K562 (cell line): ENCODE measurements at regions not wholly inside any gene's neighbourhood (a gene's known extent, or its start where the extent isn't known, plus 50 kb on each side); places are given as distances from the start of the nearest gene placed in this dataset.
A peak's percentile ranks its signal among the peaks of the same experiment; 100 is the strongest.

Experiments used
- ATAC-seq: fragments of 200-7000 bp; cut with Tn5 transposase; 3 replicates; pipeline ENCODE4 v1.9.1; 2020; ENCODE audit warnings: moderate library complexity
- BruUV-seq: library from RNA; stranded (reverse); fragments of 400-500 nt; replicated peaks from 2 replicates; lab custom pipeline; 2021; lab: Mats Ljungman, UMichigan
- CTCF ChIA-PET: fragments of 300-600 bp; formaldehyde crosslinking; extraction: SDS; loops from one replicate; lab custom pipeline; 2021; ENCODE audit warnings: low intra/inter-chr PET ratio; lab: Yijun Ruan, JAX
- POLR2A ChIA-PET: fragments of 300-600, 350-650 bp; sonication (Branson Sonifier 250); formaldehyde crosslinking; extraction: SDS; loops from one replicate; lab custom pipeline; 2021; ENCODE audit warnings: antibody characterized with exemption, inconsistent platforms; lab: Yijun Ruan, JAX
- DNase-seq, 4 experiments: peaks; one replicate each; pipeline versions ENCODE4 v3.0.0 to v3.0.0-alpha.2; 2011 to 2018; ENCODE audit warnings: low spot score in 3 of 4, mixed read lengths in 3 of 4; ENCODE audit errors: extremely low read depth in 1 of 4
- FAIRE-seq: peaks from 2 replicates; lab custom pipeline; 2011; peaks lifted over from hg19 to GRCh38; lab: Jason Lieb, UNC
- H2AFZ ChIP-seq: 2 replicates; pipeline ENCODE4 v1.6.0; 2011; ENCODE audit warnings: low read depth, low read length, control low read depth, inconsistent platforms
- H3K27ac ChIP-seq: fragments of 200-600 bp; 3 replicates; pipeline ENCODE4 v1.8.0; 2011; ENCODE audit warnings: low read depth, mild to moderate bottlenecking, control low read depth, inconsistent platforms, low read length, moderate library complexity, mixed read lengths; ENCODE audit errors: extremely low read depth
- H3K27me3 ChIP-seq, 2 experiments: fragments of 300-600 bp in 1 of 2; 2 replicates in 1 of 2; 3 replicates in 1 of 2; pipeline versions ENCODE4 v1.6.0 to v1.8.0; 2011; ENCODE audit warnings: inconsistent platforms in 2 of 2, low read length in 2 of 2, mild to moderate bottlenecking in 1 of 2, mixed read lengths in 1 of 2, moderate library complexity in 1 of 2; ENCODE audit not compliant: control insufficient read depth in 2 of 2, insufficient read depth in 2 of 2
- H3K36me3 ChIP-seq: fragments of 300-600 bp; 3 replicates; pipeline ENCODE4 v1.8.0; 2011; ENCODE audit warnings: mild to moderate bottlenecking, low read length, inconsistent platforms; ENCODE audit not compliant: control insufficient read depth, insufficient read depth
- H3K4me1 ChIP-seq, 2 experiments: fragments of 200-600 bp in 1 of 2; replicated peaks in 1 of 2; 2 replicates in 1 of 2; 3 replicates in 1 of 2; pipeline versions ENCODE4 v1.5.1 to v1.8.0; 2011; ENCODE audit warnings: inconsistent platforms in 2 of 2, low read length in 2 of 2, mild to moderate bottlenecking in 1 of 2, mixed read lengths in 1 of 2, moderate library complexity in 1 of 2; ENCODE audit not compliant: control insufficient read depth in 2 of 2, insufficient read depth in 2 of 2
- H3K4me2 ChIP-seq: 2 replicates; pipeline ENCODE4 v1.6.1; 2011; ENCODE audit warnings: low read length, control low read depth, inconsistent platforms, mixed read lengths; ENCODE audit not compliant: insufficient read depth
- H3K4me3 ChIP-seq: fragments of 200-600 bp; sonication (generic), shearing (Covaris generic); 2 replicates; pipeline ENCODE4 v1.5.1; 2016; ENCODE audit warnings: control low read depth, inconsistent platforms
- H3K79me2 ChIP-seq: fragments of 200-600 bp; 3 replicates; pipeline ENCODE4 v1.8.0; 2011; ENCODE audit warnings: low read length, inconsistent platforms; ENCODE audit not compliant: control insufficient read depth, insufficient read depth
- H3K9ac ChIP-seq, 2 experiments: 2 replicates each; pipeline versions ENCODE4 v1.6.0 to v1.6.1; 2011; ENCODE audit warnings: low read depth in 2 of 2, low read length in 2 of 2, control low read depth in 1 of 2, inconsistent platforms in 1 of 2, mild to moderate bottlenecking in 1 of 2, mixed read lengths in 1 of 2; ENCODE audit not compliant: insufficient read depth in 1 of 2
- H3K9me1 ChIP-seq: one replicate; pipeline ENCODE4 v1.6.0; 2011; ENCODE audit warnings: inconsistent platforms, mild to moderate bottlenecking, low read length, moderate library complexity; ENCODE audit not compliant: control insufficient read depth, insufficient read depth
- H3K9me3 ChIP-seq: replicated peaks from 2 replicates; pipeline ENCODE4 v1.5.1; 2011; ENCODE audit warnings: low read depth, low read length, inconsistent platforms; ENCODE audit not compliant: control insufficient read depth, insufficient read depth
- H4K20me1 ChIP-seq: replicated peaks from 2 replicates; pipeline ENCODE4 v1.6.1; 2011; ENCODE audit warnings: low read length, inconsistent platforms, mixed read lengths; ENCODE audit not compliant: control insufficient read depth, insufficient read depth
- KDM4B ChIP-seq, 2 experiments: fragments of 450-650 bp in 1 of 2; sonication (generic) in 1 of 2; IDR thresholded peaks; 2 replicates each; pipeline ENCODE4 v1.6.1; 2016 to 2017; ENCODE audit warnings: borderline replicate concordance in 2 of 2, antibody characterized with exemption in 1 of 2, low read depth in 1 of 2, mild to moderate bottlenecking in 1 of 2
- TFAP4 ChIP-seq: sonication (generic); formaldehyde crosslinking; IDR thresholded peaks from 2 replicates; pipeline ENCODE4 v1.8.0; 2022; ENCODE audit warnings: missing genetic modification reagents, mild to moderate bottlenecking, moderate library complexity, borderline replicate concordance
- WGBS: fragments of 100-300 bp; shearing (Covaris generic); methylation state at CpG from one replicate; pipeline ENCODE4 v1.1.6; 2016; ENCODE audit warnings: low coverage, mixed read lengths; ENCODE audit not compliant: insufficient coverage; ENCODE audit errors: missing lambda C conversion rate; 5-methylcytosine and 5-hydroxymethylcytosine counted together
- in situ Hi-C: fragments of 300-500 bp; cut with MboI; formaldehyde crosslinking; loops from 4 replicates; pipeline ENCODE4 v1.15.0; 2018; ENCODE audit warnings: inconsistent platforms, mixed read lengths
- intact Hi-C: fragments of 100-400 bp; cut with micrococcal nuclease; formaldehyde crosslinking; loops from 2 replicates; pipeline ENCODE4 v1.14.2; 2022
- TF ChIP-seq, protein P1 (sequence below): fragments of 450-650 bp; IDR thresholded peaks from 2 replicates; pipeline ENCODE4 v1.6.1; 2016; ENCODE audit warnings: low read depth, mild to moderate bottlenecking, moderate library complexity

DNA sequence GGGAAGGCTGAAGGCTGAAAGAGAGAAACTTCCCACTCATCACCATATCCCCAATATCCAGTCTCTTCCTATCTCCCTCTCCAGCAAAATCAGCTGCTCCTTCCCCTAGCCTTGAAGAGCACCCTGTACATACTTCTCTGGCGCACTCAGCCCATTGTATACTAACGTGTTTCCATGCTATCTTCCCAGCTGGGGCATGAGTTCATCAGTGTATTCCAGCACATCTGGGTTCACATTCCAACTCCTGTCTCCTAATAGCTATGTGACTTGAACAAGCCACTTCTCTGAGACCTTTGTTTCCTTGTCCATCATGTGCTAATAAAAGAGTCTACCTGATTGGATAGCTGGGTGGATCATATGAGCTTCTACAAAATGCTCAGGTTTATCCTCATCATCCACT is 51.1 kb upstream of the OLIG2 start:
- in situ Hi-C loops (no loop called here), intact Hi-C loops (no loop called here)
- ChIA-PET POLR2A (interaction anchor here (0.7 to 1.0 kb wide), 3 partner anchors 12 to 227 kb away, joined by 3 to 4 read pairs (median 3); no protein-coding TSS in a partner anchor), CTCF (no interaction called here)
- TF ChIP-seq KDM4B (IDR thresholded peaks at IDR 0.05; ENCODE audit: borderline replicate concordance in 2 of 2, low read depth in 1 of 2) (no peak), TFAP4 (CRISPR knock-in tag) (no peak)
- TF ChIP-seq, protein P1, sequence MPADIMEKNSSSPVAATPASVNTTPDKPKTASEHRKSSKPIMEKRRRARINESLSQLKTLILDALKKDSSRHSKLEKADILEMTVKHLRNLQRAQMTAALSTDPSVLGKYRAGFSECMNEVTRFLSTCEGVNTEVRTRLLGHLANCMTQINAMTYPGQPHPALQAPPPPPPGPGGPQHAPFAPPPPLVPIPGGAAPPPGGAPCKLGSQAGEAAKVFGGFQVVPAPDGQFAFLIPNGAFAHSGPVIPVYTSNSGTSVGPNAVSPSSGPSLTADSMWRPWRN, result no peak
- H3K9me3 ChIP-seq, result no peaks in the 10 kb centered on the region
- BruUV-seq, result no TSS peak
- no peak for ATAC-seq
- no peak for DNase-seq
- FAIRE-seq, result peak; percentile 48
- no peaks in the 10 kb centered on the region for H4K20me1 ChIP-seq
- H3K36me3 ChIP-seq, result no peaks in the 10 kb centered on the region
- H3K9ac ChIP-seq, result no peak overlapping the region
- no peaks in the 10 kb centered on the region for H3K4me1 ChIP-seq
- H3K27me3 ChIP-seq, result peaks cover 32 to 37% of the 10 kb centered on the region in 2 experiments
- 0% methylated on average over 2 of the region's 2 CpGs for WGBS
- H3K4me3 ChIP-seq, result no peak overlapping the region
- H3K79me2 ChIP-seq, result no peaks in the 10 kb centered on the region
- H3K4me2 ChIP-seq, result no peak overlapping the region
- no peak overlapping the region for H3K27ac ChIP-seq
- H3K9me1 ChIP-seq, result no peaks in the 10 kb centered on the region
- no peak overlapping the region for H2AFZ ChIP-seq
